ENCODE measurements at regions not wholly inside any gene's neighbourhood (a gene's known extent, or its start where the extent isn't known, plus 50 kb on each side); places are given as distances from the start of the nearest gene placed in this dataset.
"Not testable (repeated sequence)": the region's sequence is repeated elsewhere in the genome, so short reads cannot be mapped to it uniquely, and the experiment has no call there.

GRCh38 chr20:24838546-24839535, 110.2 kb upstream of the CST7 start:
- DNase-seq: no peak

DNA sequence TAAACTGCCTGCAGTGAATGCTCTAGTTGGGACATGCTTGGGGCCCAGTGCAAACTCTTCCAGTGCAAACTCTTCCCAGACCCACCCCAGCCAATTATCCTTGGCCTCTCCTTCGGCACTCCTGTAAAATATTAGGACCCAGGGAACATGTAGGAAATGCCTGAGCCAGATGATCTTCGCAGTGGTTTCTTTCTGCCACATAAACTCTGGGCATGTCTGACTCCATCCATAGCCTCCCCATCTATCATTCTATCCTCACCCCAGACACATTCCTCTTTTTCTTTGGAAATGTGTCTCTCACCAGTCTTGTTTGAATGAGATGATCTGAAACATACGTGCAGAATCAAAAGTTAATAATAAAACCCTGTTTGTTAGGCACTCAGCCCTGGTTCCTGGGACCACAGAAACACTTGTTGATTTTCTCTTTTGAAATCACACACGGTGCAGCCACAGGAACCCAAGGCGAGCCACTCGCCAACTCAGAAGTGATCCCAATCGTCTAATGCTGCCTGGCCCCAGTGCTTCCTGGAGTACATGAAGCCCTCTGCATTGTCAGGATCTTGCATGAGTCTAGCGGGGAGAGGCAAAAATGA, 108.9 kb upstream of the CST7 start:
- no peak for DNase-seq

- DNase-seq: no peak
These were observed 106.7 kb upstream of the CST7 start for GRCh38 chr20:24842274-24842917.

GRCh38 chr20:24842918-24843715, 106.0 kb upstream of the CST7 start:
- peak; percentile 6 for DNase-seq

- DNase-seq: no peak
These were observed 98.9 kb upstream of the CST7 start for GRCh38 chr20:24850176-24850575.

DNA sequence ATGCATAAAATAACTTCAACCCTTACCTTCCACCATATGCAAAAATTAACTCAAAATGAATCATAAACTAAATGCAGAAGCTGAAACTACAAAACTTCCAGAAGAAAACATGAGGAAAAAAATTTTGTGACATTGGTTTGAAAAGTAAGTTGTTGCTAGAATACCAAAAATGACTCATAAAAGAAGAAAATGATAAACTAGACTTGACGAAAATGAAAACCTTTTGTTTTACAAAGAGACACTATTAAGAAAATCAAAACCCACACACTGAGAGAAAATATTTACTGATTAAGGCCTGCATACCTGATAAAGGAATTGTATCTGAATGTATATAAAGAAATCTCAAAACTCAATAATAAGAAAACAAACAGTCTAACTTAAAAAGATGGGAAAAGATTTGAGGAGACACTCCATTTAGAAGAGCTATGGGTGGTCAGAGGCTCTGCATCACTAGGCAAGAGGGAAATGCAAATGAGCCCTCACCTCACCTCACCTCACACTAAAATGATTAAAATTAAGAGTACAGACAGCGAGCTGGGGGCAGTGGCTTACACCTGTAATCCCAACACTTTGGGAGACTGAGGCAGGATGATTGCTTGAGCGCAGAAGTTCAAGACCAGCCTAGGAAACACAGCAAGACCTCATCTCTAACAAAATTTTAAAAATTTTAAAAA, 97.6 kb upstream of the CST7 start:
- no peak for DNase-seq

DNA sequence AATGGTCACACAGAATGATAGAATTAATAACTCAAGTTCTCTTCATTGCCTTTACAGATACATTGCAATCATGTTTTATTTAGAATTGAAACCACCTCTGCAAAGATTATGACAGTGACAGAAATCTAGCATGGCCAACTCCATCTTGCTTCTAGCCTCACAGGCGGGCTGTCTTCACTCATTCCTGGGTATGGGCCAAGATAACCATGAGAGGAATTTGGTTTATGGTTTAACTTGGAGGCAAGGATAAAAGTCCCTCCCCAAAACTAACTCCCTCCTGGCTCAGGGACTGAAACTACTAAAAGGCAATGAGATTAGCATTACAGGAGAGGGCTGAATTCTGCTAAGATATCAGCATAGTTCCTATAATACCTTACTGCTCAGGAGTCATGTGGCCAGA, 95.2 kb upstream of the CST7 start:
- DNase-seq: no peak

- no peak for DNase-seq
These were observed 93.2 kb upstream of the CST7 start for GRCh38 chr20:24855848-24856247.

DNA sequence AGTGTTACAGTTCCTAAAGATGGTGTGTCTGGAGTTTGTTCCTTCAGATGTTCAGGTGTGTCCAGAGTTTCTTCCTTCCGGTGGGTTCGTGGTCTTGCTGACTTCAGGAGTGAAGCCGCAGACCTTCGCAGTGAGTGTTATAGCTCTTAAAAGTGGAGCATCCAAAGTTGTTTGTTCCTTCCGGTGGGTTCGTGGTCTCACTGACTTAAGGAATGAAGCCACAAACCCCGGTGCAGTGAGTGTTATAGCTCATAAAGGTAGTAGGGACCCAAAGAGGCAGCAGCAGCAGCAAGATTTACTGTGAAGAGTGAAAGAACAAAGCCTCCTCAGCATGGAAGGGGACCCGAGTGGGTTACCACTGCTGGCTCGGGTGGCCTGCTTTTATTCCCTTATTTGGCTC, 90.6 kb upstream of the CST7 start:
- not testable (repeated sequence) for DNase-seq

GRCh38 chr20:24859539-24859938, 89.5 kb upstream of the CST7 start:
- DNase-seq: no peak

GRCh38 chr20:24862186-24862585, 86.9 kb upstream of the CST7 start:
- no peak for DNase-seq

- no peak for DNase-seq
These were observed 86.5 kb upstream of the CST7 start for GRCh38 chr20:24862606-24863005.

GRCh38 chr20:24863356-24863755, 85.7 kb upstream of the CST7 start:
- DNase-seq: no peak

DNA sequence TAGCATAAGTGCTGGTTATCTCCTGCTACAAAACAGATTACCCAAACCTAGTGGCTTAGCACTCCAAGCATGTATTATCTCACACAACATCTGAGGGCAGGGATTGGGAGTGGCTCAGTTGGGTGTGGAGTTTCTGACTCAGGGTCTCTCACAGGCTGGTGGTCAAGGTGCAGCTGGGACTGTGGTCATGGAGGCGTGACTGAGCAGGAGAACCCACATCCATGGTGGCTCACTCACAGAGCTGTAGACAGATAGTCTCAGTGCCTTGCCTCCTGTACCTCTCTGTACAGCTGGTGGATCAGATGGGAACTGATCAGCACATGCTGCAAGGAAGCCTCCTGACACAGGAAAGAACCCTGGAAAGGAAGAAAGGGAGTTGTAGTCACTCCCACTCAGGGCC, 83.1 kb upstream of the CST7 start:
- DNase-seq: no peak

- DNase-seq: no peak
These were observed 82.3 kb upstream of the CST7 start for GRCh38 chr20:24866742-24867141.

GRCh38 chr20:24867556-24867955, 81.5 kb upstream of the CST7 start:
- no peak for DNase-seq

GRCh38 chr20:24868396-24868927, 80.6 kb upstream of the CST7 start:
- no peak for DNase-seq

DNA sequence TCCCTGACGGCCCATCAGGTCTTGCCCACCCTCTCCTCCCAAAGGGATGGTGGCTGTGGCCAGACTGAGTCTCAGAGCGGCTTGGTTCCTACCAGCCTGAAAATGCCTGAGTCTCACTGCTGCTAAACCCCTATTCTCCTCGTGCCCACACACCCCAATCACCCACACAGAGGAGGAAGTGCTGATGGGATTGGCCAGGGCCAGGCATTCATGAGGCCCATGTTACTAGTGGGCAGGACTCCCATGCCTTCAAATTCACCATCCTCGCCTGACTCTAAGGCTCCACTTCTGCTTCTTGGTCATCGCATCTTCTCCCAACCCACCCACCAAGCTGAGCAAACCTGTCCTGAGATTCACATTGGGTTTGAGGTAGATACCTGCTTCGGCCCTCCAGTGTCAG, 80.1 kb upstream of the CST7 start:
- DNase-seq: no peak

- no peak for DNase-seq
These were observed 79.0 kb upstream of the CST7 start for GRCh38 chr20:24870057-24870456.

GRCh38 chr20:24870881-24871280, 78.2 kb upstream of the CST7 start:
- no peak for DNase-seq

DNA sequence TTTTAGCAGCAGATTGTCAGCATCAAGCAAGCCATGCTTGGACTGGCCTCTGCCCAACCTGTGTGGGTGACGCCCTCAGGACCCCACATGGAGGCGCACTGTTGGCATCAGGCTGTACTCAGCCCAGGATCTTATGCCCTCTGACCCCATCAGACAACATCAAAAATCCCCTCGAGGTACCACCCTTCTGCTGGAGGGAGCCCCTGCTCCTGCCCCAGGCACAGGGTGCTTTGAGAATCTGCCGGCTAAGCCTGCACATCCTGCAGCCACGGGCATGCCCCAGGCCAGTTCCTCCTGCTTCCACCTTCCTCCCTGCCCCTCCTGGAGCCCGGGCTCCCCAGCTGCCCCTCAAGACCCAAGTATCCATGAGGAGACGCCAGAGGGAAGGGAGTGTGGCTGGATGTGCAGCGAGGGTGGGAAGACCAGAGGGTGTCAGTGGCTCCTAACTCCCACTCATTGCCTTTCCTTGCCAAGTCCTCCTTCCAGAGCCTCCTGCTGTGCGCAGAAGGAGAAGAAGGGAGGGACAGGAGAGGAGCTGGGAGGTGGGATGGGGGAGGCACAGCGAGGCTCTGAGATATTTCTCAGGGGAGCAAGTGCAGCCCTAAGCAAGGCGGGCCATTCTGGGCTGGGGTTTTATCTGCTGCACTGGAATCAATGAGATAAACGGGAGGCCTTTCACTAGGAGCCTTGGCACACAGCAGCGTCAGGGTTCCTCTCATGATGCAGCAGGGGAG, 77.4 kb upstream of the CST7 start:
- no peak for DNase-seq

Measured in hematopoietic multipotent progenitor cell treated with erythropoietin and hydrocortisone succinate and interleukin-3 and kit ligand, for 8 days (in vitro differentiated cells).